ENCODE measurements at regions not wholly inside any gene's neighbourhood (a gene's known extent, or its start where the extent isn't known, plus 50 kb on each side); places are given as distances from the start of the nearest gene placed in this dataset.
"Not testable (repeated sequence)": the region's sequence is repeated elsewhere in the genome, so short reads cannot be mapped to it uniquely, and the experiment has no call there.

- no peak for TF ChIP-seq CTCF (IDR thresholded peaks at IDR 0.05; ENCODE audit: insufficient read depth, missing control alignments)
- no peak for FAIRE-seq
- no peak for DNase-seq (ENCODE audit: insufficient read length, low spot score)
Observed at GRCh38 chr4:169921732-169922131, 104.5 kb downstream of the MFAP3L start.

GRCh38 chr4:169921237-169921636 lies 105.0 kb downstream of the MFAP3L start:
- DNase-seq (ENCODE audit: insufficient read length, low spot score): no peak
- FAIRE-seq: no peak
- TF ChIP-seq CTCF (IDR thresholded peaks at IDR 0.05; ENCODE audit: insufficient read depth, missing control alignments): no peak

GRCh38 chr4:169919194-169920124 lies 106.7 kb downstream of the MFAP3L start:
- not testable (repeated sequence) for DNase-seq (ENCODE audit: insufficient read length, low spot score); FAIRE-seq

GRCh38 chr4:169915545-169915944 lies 110.7 kb downstream of the MFAP3L start:
- no peak for FAIRE-seq
- no peak for DNase-seq (ENCODE audit: insufficient read length, low spot score)
- no peak for TF ChIP-seq CTCF (IDR thresholded peaks at IDR 0.05; ENCODE audit: insufficient read depth, missing control alignments)

- FAIRE-seq (no peak), DNase-seq (ENCODE audit: insufficient read length, low spot score) (no peak)
- no peak for TF ChIP-seq CTCF (IDR thresholded peaks at IDR 0.05; ENCODE audit: insufficient read depth, missing control alignments)
Observed at GRCh38 chr4:169914866-169915265, 111.3 kb downstream of the MFAP3L start.

GRCh38 chr4:169912996-169913395 lies 113.2 kb downstream of the MFAP3L start:
- FAIRE-seq (no peak), DNase-seq (ENCODE audit: insufficient read length, low spot score) (no peak)
- TF ChIP-seq CTCF (IDR thresholded peaks at IDR 0.05; ENCODE audit: insufficient read depth, missing control alignments): no peak

GRCh38 chr4:169909897-169910296 lies 116.3 kb downstream of the MFAP3L start:
- no peak for TF ChIP-seq CTCF (IDR thresholded peaks at IDR 0.05; ENCODE audit: insufficient read depth, missing control alignments)
- no peak for FAIRE-seq
- DNase-seq (ENCODE audit: insufficient read length, low spot score): no peak

Measured in D721Med (cell line).